CD8-positive, alpha-beta memory T cell (primary cell): ENCODE measurements at regions not wholly inside any gene's neighbourhood (a gene's known extent, or its start where the extent isn't known, plus 50 kb on each side); places are given as distances from the start of the nearest gene placed in this dataset.
"Not testable (repeated sequence)": the region's sequence is repeated elsewhere in the genome, so short reads cannot be mapped to it uniquely, and the experiment has no call there.

Experiments
- CTCF ChIA-PET: fragments of 350-600 bp; sonication (Branson Sonifier 250); formaldehyde crosslinking; loops from one replicate; lab custom pipeline; 2021; ENCODE audit warnings: antibody characterized with exemption; lab: Charles Lee
- POLR2A ChIA-PET: fragments of 350-600 bp; sonication (Branson Sonifier 250); formaldehyde crosslinking; loops from one replicate; lab custom pipeline; 2021; ENCODE audit warnings: antibody characterized with exemption; lab: Charles Lee
- DNase-seq, 5 donors: peaks; one replicate each; pipeline versions ENCODE4 v3.0.0 to v3.0.0-alpha.2; 2020 to 2022; ENCODE audit warnings: mixed read lengths in 1 of 5
- H3K27ac ChIP-seq: one replicate; pipeline ENCODE4 v1.7.0; 2013; ENCODE audit warnings: low read depth, mild to moderate bottlenecking, low read length, moderate library complexity
- H3K27me3 ChIP-seq: 2 replicates; pipeline ENCODE4 v1.7.0; 2013; ENCODE audit warnings: low read length, mild to moderate bottlenecking; ENCODE audit not compliant: insufficient read depth, poor library complexity, severe bottlenecking
- H3K36me3 ChIP-seq: 2 replicates; pipeline ENCODE4 v1.7.0; 2013; ENCODE audit warnings: mild to moderate bottlenecking, low read length, moderate library complexity; ENCODE audit not compliant: insufficient read depth
- H3K4me1 ChIP-seq: 2 replicates; pipeline ENCODE4 v1.7.0; 2013; ENCODE audit warnings: mild to moderate bottlenecking, low read length, moderate library complexity; ENCODE audit not compliant: insufficient read depth
- H3K4me3 ChIP-seq: 2 replicates; pipeline ENCODE4 v1.7.0; 2013; ENCODE audit warnings: mild to moderate bottlenecking, low read length
- H3K9me3 ChIP-seq: 2 replicates; pipeline ENCODE4 v1.7.0; 2013; ENCODE audit warnings: mild to moderate bottlenecking, low read length
- H3K27ac Mint-ChIP-seq, 8 donors: one replicate each; pipeline ENCODE4 v1.8.0; 2020 to 2021; ENCODE audit warnings: mixed read lengths in 8 of 8, mild to moderate bottlenecking in 6 of 8, inconsistent platforms in 3 of 8, moderate library complexity in 3 of 8
- H3K27me3 Mint-ChIP-seq, 2 donors: one replicate each; pipeline ENCODE4 v1.8.0; 2020 to 2021; ENCODE audit warnings: mixed read lengths in 2 of 2, mild to moderate bottlenecking in 1 of 2, moderate library complexity in 1 of 2
- H3K36me3 Mint-ChIP-seq, 3 donors: one replicate each; pipeline ENCODE4 v1.8.0; 2020 to 2021; ENCODE audit warnings: mixed read lengths in 3 of 3, inconsistent platforms in 1 of 3, mild to moderate bottlenecking in 1 of 3
- H3K4me1 Mint-ChIP-seq, 3 donors: one replicate each; pipeline ENCODE4 v1.8.0; 2020 to 2021; ENCODE audit warnings: mixed read lengths in 3 of 3, inconsistent platforms in 1 of 3, mild to moderate bottlenecking in 1 of 3
- H3K4me3 Mint-ChIP-seq, 7 donors: one replicate each; pipeline ENCODE4 v1.8.0; 2020 to 2021; ENCODE audit warnings: mixed read lengths in 7 of 7, mild to moderate bottlenecking in 6 of 7, moderate library complexity in 4 of 7, inconsistent platforms in 2 of 7
- H3K9me3 Mint-ChIP-seq, 5 donors: one replicate each; pipeline ENCODE4 v1.8.0; 2020 to 2022; ENCODE audit warnings: mixed read lengths in 5 of 5, mild to moderate bottlenecking in 3 of 5, moderate library complexity in 2 of 5, inconsistent platforms in 1 of 5

DNA sequence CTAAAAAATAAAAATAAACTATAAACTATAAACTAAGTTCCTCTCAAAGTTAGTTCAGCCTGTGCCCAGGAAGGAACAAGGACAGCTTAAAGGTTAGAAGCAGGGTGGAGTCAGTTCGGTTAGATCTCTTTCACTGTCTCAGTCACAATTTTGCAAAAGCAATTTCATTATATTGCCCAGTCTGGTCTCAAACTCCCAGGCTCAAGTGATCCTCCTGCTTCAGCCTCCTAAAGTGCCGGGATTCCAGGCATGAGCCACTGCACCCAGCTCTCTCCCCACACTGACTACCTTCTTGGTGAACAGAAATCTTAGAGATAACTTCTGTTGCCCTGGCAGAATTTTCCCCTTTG lies 146.3 kb upstream of the TRIM24 start:
- H3K4me1 ChIP-seq = no peaks in the 10 kb centered on the region
- no peak for DNase-seq
- H3K9me3 ChIP-seq = no peaks in the 10 kb centered on the region
- no peak overlapping the region for H3K4me3 ChIP-seq
- Mint-ChIP-seq H3K36me3 (no peaks in the 10 kb centered on the region), H3K4me1 (no peaks in the 10 kb centered on the region), H3K4me3 (no peak overlapping the region), H3K9me3 (peaks cover 0 to 2% (median 0%) of the 10 kb centered on the region in 5 donors), H3K27ac (no peak overlapping the region), H3K27me3 (peaks cover 1 to 24% of the 10 kb centered on the region in 2 donors)
- no peaks in the 10 kb centered on the region for H3K27me3 ChIP-seq
- POLR2A ChIA-PET = no interaction called here
- no peaks in the 10 kb centered on the region for H3K36me3 ChIP-seq
- CTCF ChIA-PET = no interaction called here
- H3K27ac ChIP-seq = peak overlapping the region; percentile 7

DNA sequence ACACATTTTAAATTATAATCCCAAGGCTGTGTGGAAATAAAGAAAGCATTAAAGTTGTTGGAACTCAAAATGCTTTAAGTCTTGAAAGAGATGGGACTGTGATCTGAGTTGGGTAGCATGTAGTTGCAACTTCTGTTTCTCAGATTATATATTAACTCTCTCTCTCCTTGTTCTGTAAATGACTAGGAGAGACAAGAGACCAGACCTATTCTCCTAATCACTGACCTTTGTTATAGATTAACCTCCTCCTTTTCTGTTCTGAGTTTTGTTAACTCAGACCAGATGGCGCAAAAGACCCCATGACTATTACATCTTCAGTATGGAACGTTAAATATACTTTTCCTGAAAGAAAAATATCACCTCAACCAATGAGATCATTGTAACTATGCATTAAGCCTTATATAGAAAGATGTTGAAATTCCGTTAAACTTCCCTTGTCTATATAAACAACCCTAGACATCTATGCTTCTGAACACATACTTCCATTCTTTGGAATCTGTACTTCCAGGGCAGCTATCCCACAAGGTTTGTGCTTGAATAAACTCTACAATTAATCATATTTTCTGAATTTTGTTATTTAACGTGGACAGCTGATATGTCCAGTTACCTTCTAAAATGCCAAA lies 143.5 kb upstream of the TRIM24 start:
- Histone ChIP-seq H3K36me3 (no peaks in the 10 kb centered on the region), H3K9me3 (no peaks in the 10 kb centered on the region), H3K4me3 (no peak overlapping the region), H3K27ac (no peak overlapping the region), H3K27me3 (no peaks in the 10 kb centered on the region), H3K4me1 (no peaks in the 10 kb centered on the region)
- H3K9me3 Mint-ChIP-seq = peaks cover 0 to 6% (median 2%) of the 10 kb centered on the region in 5 donors
- CTCF ChIA-PET = no interaction called here
- POLR2A ChIA-PET = no interaction called here
- no peak overlapping the region for H3K27ac Mint-ChIP-seq
- H3K27me3 Mint-ChIP-seq = peaks cover 1 to 19% of the 10 kb centered on the region in 2 donors
- H3K36me3 Mint-ChIP-seq = no peaks in the 10 kb centered on the region
- H3K4me1 Mint-ChIP-seq = no peaks in the 10 kb centered on the region
- DNase-seq = no peak
- H3K4me3 Mint-ChIP-seq = no peak overlapping the region

DNA sequence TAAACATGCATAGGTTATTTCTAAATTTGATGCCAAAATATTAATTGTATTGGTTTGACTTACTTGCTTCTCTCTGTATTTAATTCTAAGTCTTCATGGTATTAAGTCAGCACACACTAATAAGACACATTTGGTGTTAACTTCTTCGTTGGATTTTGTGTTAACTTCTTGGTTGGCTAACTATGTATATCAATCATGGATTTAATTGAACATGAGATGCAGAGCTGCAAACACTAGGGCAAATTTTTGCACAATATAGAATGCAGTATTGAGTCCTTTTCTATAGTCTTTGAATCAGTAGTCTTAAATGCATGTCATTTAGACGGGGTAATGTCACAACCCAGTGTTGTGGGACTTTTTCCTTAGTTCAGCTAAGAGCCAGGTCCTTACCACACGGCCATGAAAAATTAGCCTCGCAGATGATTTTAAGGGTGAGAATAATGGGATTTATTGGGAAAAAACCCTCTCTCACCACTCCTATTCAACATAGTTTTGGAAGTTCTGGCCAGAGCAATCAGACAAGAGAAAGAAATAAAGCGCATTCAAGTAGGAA lies 142.9 kb upstream of the TRIM24 start:
- H3K27me3 Mint-ChIP-seq = peaks cover 1 to 18% of the 10 kb centered on the region in 2 donors
- Histone ChIP-seq H3K27ac (no peak overlapping the region), H3K9me3 (no peaks in the 10 kb centered on the region), H3K4me3 (no peak overlapping the region), H3K4me1 (no peaks in the 10 kb centered on the region), H3K27me3 (no peaks in the 10 kb centered on the region), H3K36me3 (no peaks in the 10 kb centered on the region)
- ChIA-PET POLR2A (no interaction called here), CTCF (interaction anchor here (0.6 kb wide), 1 partner anchor 297 kb away, joined by 3 read pairs; no protein-coding TSS in a partner anchor)
- H3K4me1 Mint-ChIP-seq = no peaks in the 10 kb centered on the region
- no peaks in the 10 kb centered on the region for H3K36me3 Mint-ChIP-seq
- H3K27ac Mint-ChIP-seq = no peak overlapping the region
- H3K4me3 Mint-ChIP-seq = no peak overlapping the region
- DNase-seq = no peak
- H3K9me3 Mint-ChIP-seq = peaks cover 0 to 6% (median 2%) of the 10 kb centered on the region in 5 donors

DNA sequence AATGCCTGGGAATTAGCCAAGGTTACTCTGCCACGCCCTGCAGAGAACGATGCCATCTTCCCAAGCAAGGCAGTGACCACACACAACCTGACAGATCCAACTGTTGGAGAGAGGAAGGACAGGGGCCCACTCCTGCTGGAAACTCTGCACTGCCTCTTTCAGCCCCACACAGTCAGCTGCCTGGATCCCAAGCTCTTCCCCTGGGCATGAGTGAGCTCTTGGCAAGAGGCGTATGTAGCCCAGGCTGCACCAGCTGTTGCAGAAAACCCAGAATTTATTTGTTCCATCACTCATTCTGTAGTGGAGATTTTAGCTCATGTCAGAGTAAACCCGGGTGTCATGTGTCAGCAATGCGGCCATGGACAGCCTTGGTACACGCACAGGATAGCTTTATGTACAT lies 135.1 kb upstream of the TRIM24 start:
- Histone ChIP-seq H3K4me3 (no peak overlapping the region), H3K9me3 (no peaks in the 10 kb centered on the region), H3K36me3 (no peaks in the 10 kb centered on the region), H3K27me3 (no peaks in the 10 kb centered on the region), H3K27ac (no peak overlapping the region), H3K4me1 (no peaks in the 10 kb centered on the region)
- H3K27me3 Mint-ChIP-seq = peaks cover 0 to 6% of the 10 kb centered on the region in 2 donors
- H3K9me3 Mint-ChIP-seq = peaks cover 4 to 20% (median 8%) of the 10 kb centered on the region in 5 donors
- H3K4me1 Mint-ChIP-seq = no peaks in the 10 kb centered on the region
- POLR2A ChIA-PET = no interaction called here
- no peak overlapping the region for H3K27ac Mint-ChIP-seq
- H3K36me3 Mint-ChIP-seq = no peaks in the 10 kb centered on the region
- no peak for DNase-seq
- H3K4me3 Mint-ChIP-seq = no peak overlapping the region
- CTCF ChIA-PET = interaction anchor here (0.6 kb wide), 1 partner anchor 58 kb away, joined by 3 read pairs; no protein-coding TSS in a partner anchor

DNA sequence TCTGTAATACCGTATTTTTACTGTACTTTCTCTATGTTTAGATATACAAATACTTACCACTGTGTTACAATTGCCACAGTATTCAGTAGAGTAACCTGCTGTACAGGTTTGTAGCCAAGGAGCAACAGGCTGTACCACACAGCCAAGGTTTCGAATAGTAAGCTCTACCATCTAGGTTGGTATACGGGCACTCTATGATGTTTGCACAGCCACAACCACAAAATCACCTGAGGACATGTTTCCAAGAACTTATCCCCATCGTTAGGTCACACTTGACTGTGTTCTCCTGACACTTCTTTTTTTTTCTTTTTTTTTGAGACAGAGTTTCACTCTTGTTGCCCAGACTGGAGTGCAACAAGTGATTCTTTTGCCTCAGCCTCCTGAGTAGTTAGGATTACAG lies 134.6 kb upstream of the TRIM24 start:
- POLR2A ChIA-PET = no interaction called here
- H3K4me1 Mint-ChIP-seq = no peaks in the 10 kb centered on the region
- CTCF ChIA-PET = interaction anchor here (0.6 kb wide), 1 partner anchor 57 kb away, joined by 3 read pairs; no protein-coding TSS in a partner anchor
- no peak overlapping the region for H3K27ac ChIP-seq
- H3K4me3 Mint-ChIP-seq = no peak overlapping the region
- no peaks in the 10 kb centered on the region for H3K9me3 ChIP-seq
- H3K36me3 Mint-ChIP-seq = no peaks in the 10 kb centered on the region
- no peaks in the 10 kb centered on the region for H3K27me3 ChIP-seq
- peaks cover 0 to 6% of the 10 kb centered on the region in 2 donors for H3K27me3 Mint-ChIP-seq
- no peak for DNase-seq
- H3K4me3 ChIP-seq = no peak overlapping the region
- no peaks in the 10 kb centered on the region for H3K4me1 ChIP-seq
- no peak overlapping the region for H3K27ac Mint-ChIP-seq
- H3K9me3 Mint-ChIP-seq = peaks cover 4 to 21% (median 11%) of the 10 kb centered on the region in 5 donors
- no peaks in the 10 kb centered on the region for H3K36me3 ChIP-seq

- Mint-ChIP-seq H3K36me3 (no peaks in the 10 kb centered on the region), H3K9me3 (peaks cover 7 to 25% (median 12%) of the 10 kb centered on the region in 5 donors), H3K27ac (no peak overlapping the region), H3K4me3 (no peak overlapping the region), H3K4me1 (no peaks in the 10 kb centered on the region), H3K27me3 (peaks cover 0 to 4% of the 10 kb centered on the region in 2 donors)
- ChIA-PET POLR2A (no interaction called here), CTCF (no interaction called here)
- DNase-seq = no peak
- Histone ChIP-seq H3K27ac (no peak overlapping the region), H3K4me3 (no peak overlapping the region), H3K4me1 (no peaks in the 10 kb centered on the region), H3K27me3 (no peaks in the 10 kb centered on the region), H3K9me3 (no peaks in the 10 kb centered on the region), H3K36me3 (no peaks in the 10 kb centered on the region)
Observed at GRCh38 chr7:138328215-138328614, 131.8 kb upstream of the TRIM24 start.

DNA sequence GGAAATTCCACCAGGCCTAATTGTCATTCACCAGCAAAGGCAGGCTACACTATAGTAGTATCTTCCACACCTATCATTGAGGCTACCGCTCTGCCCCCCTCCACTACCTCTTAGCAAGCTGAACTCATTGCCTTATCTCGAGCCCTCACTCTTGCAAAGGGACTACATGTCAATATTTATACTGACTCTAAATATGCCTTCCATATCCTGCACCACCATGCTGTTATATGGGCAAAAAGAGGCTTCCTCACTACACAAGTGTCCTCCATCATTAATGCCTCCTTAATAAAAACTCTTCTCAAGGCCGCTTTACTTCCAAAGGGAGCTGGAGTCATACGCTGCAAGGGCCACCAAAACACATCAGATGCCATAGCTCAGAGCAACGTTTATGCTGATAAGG lies 127.2 kb upstream of the TRIM24 start:
- not testable (repeated sequence) for H3K4me3 Mint-ChIP-seq

GRCh38 chr7:138338361-138338760 lies 121.7 kb upstream of the TRIM24 start:
- Histone ChIP-seq H3K27me3 (no peaks in the 10 kb centered on the region), H3K36me3 (no peaks in the 10 kb centered on the region), H3K4me1 (no peaks in the 10 kb centered on the region), H3K4me3 (no peak overlapping the region), H3K27ac (no peak overlapping the region), H3K9me3 (no peaks in the 10 kb centered on the region)
- no peaks in the 10 kb centered on the region for H3K4me1 Mint-ChIP-seq
- peaks cover 0 to 9% (median 0%) of the 10 kb centered on the region in 3 donors for H3K36me3 Mint-ChIP-seq
- ChIA-PET CTCF (no interaction called here), POLR2A (no interaction called here)
- no peak overlapping the region for H3K27ac Mint-ChIP-seq
- no peak overlapping the region for H3K4me3 Mint-ChIP-seq
- peaks cover 18 to 49% (median 31%) of the 10 kb centered on the region in 5 donors for H3K9me3 Mint-ChIP-seq
- no peak for DNase-seq
- no peaks in the 10 kb centered on the region for H3K27me3 Mint-ChIP-seq

More for the DNA sequence above, 127.2 kb upstream of the TRIM24 start:
- H3K36me3 Mint-ChIP-seq, H3K4me1 Mint-ChIP-seq, CTCF ChIA-PET, H3K27ac ChIP-seq, H3K9me3 ChIP-seq, POLR2A ChIA-PET, H3K4me1 ChIP-seq, H3K27me3 Mint-ChIP-seq, H3K4me3 ChIP-seq, H3K27me3 ChIP-seq, H3K27ac Mint-ChIP-seq, DNase-seq, H3K36me3 ChIP-seq: not testable (repeated sequence)
- peaks cover 14 to 27% (median 21%) of the 10 kb centered on the region in 5 donors for H3K9me3 Mint-ChIP-seq
